HEK293 (cell line): ENCODE measurements at regions not wholly inside any gene's neighbourhood (a gene's known extent, or its start where the extent isn't known, plus 50 kb on each side); places are given as distances from the start of the nearest gene placed in this dataset.

Source experiments
- CTCF ChIP-seq: fragments of 450-650 bp; formaldehyde crosslinking; IDR thresholded peaks from 2 replicates; pipeline ENCODE4 v1.5.1; 2016; ENCODE audit warnings: missing biosample characterization, missing genetic modification characterization
- YY1 ChIP-seq: fragments of 450-650 bp; formaldehyde crosslinking; IDR thresholded peaks from 2 replicates; pipeline ENCODE4 v1.5.1; 2018; ENCODE audit warnings: missing biosample characterization, missing genetic modification characterization
- ZBTB17 ChIP-seq: fragments of 450-650 bp; formaldehyde crosslinking; IDR thresholded peaks from 2 replicates; pipeline ENCODE4 v1.5.1; 2016; ENCODE audit warnings: missing biosample characterization, missing genetic modification characterization
- ZIC2 ChIP-seq: fragments of 450-650 bp; formaldehyde crosslinking; IDR thresholded peaks from 2 replicates; pipeline ENCODE4 v1.5.1; 2016; ENCODE audit warnings: missing biosample characterization, missing genetic modification characterization
- ZNF23 ChIP-seq: fragments of 450-650 bp; formaldehyde crosslinking; IDR thresholded peaks from 2 replicates; pipeline ENCODE4 v1.5.1; 2016; ENCODE audit warnings: missing biosample characterization, missing genetic modification characterization, borderline replicate concordance
- ZNF239 ChIP-seq: fragments of 450-650 bp; formaldehyde crosslinking; IDR thresholded peaks from 2 replicates; pipeline ENCODE4 v1.5.1; 2016; ENCODE audit warnings: missing biosample characterization, missing genetic modification characterization
- ZNF792 ChIP-seq: fragments of 450-650 bp; formaldehyde crosslinking; IDR thresholded peaks from 2 replicates; pipeline ENCODE4 v1.5.1; 2016; ENCODE audit warnings: missing biosample characterization, missing genetic modification characterization
- TF ChIP-seq, protein P1 (sequence below): fragments of 450-650 bp; formaldehyde crosslinking; IDR thresholded peaks from 2 replicates; pipeline ENCODE4 v1.5.1; 2016; ENCODE audit warnings: missing biosample characterization, missing genetic modification characterization

- TF ChIP-seq YY1 (tag by site-specific recombination) (no peak; the same call in 1 of the 2 replicates), ZBTB17 (tag by site-specific recombination) (peak; percentile 86), CTCF (tag by site-specific recombination) (no peak), ZNF239 (no peak), ZNF23 (tag by site-specific recombination) (no peak), ZIC2 (no peak), ZNF792 (tag by site-specific recombination) (no peak; the same call in 1 of the 2 replicates)
- TF ChIP-seq, protein P1, sequence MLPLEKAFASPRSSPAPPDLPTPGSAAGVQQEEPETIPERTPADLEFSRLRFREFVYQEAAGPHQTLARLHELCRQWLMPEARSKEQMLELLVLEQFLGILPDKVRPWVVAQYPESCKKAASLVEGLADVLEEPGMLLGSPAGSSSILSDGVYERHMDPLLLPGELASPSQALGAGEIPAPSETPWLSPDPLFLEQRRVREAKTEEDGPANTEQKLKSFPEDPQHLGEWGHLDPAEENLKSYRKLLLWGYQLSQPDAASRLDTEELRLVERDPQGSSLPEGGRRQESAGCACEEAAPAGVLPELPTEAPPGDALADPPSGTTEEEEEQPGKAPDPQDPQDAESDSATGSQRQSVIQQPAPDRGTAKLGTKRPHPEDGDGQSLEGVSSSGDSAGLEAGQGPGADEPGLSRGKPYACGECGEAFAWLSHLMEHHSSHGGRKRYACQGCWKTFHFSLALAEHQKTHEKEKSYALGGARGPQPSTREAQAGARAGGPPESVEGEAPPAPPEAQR (tag by site-specific recombination) = no peak
Measured at GRCh38 chr6:149233056-149233715, 84.3 kb upstream of the TAB2 start.
